Fibroblast of lung (primary cell): ENCODE measurements at regions not wholly inside any gene's neighbourhood (a gene's known extent, or its start where the extent isn't known, plus 50 kb on each side); places are given as distances from the start of the nearest gene placed in this dataset.
A peak's percentile ranks its signal among the peaks of the same experiment; 100 is the strongest.

ENCODE experiments used
- DNase-seq, 2 donors: peaks; one replicate each; pipeline versions ENCODE4 v3.0.0 to v3.0.0-alpha.2; 2010; ENCODE audit warnings: low read depth in 2 of 2
- H2AFZ ChIP-seq: 2 replicates; pipeline ENCODE4 v1.5.1; 2012; ENCODE audit warnings: low read length, control low read depth, inconsistent platforms
- H3K27ac ChIP-seq: 2 replicates; pipeline ENCODE4 v1.5.1; 2011; ENCODE audit warnings: low read length, control low read depth; ENCODE audit not compliant: insufficient read depth
- H3K27me3 ChIP-seq: 2 replicates; pipeline ENCODE4 v1.5.1; 2011; ENCODE audit warnings: mild to moderate bottlenecking, low read length; ENCODE audit not compliant: control insufficient read depth, insufficient read depth
- H3K36me3 ChIP-seq: 2 replicates; pipeline ENCODE4 v1.5.1; 2011; ENCODE audit warnings: low read length; ENCODE audit not compliant: control insufficient read depth, insufficient read depth
- H3K4me1 ChIP-seq: 2 replicates; pipeline ENCODE4 v1.5.1; 2011; ENCODE audit warnings: low read length; ENCODE audit not compliant: control insufficient read depth, insufficient read depth; ENCODE audit errors: extremely low read depth
- H3K4me2 ChIP-seq: 2 replicates; pipeline ENCODE4 v1.5.1; 2011; ENCODE audit warnings: low read length, control low read depth; ENCODE audit not compliant: insufficient read depth; ENCODE audit errors: extremely low read depth
- H3K4me3 ChIP-seq, 4 experiments: fragments of 200-600 bp in 1 of 4; sonication (generic) in 1 of 4; replicated peaks in 1 of 4; 2 replicates each; pipeline ENCODE4 v1.5.1; 2011 to 2016; ENCODE audit warnings: low read length in 4 of 4, low read depth in 3 of 4, mild to moderate bottlenecking in 3 of 4, control low read depth in 2 of 4, inconsistent platforms in 1 of 4, mixed read lengths in 1 of 4; ENCODE audit not compliant: insufficient read depth in 1 of 4; ENCODE audit errors: control extremely low read depth in 1 of 4
- H3K79me2 ChIP-seq: 2 replicates; pipeline ENCODE4 v1.5.1; 2012; ENCODE audit warnings: mild to moderate bottlenecking, low read length, inconsistent platforms; ENCODE audit not compliant: control insufficient read depth, insufficient read depth
- H3K9ac ChIP-seq: 2 replicates; pipeline ENCODE4 v1.5.1; 2011; ENCODE audit warnings: mild to moderate bottlenecking, low read length, control low read depth; ENCODE audit not compliant: insufficient read depth
- H3K9me3 ChIP-seq: 2 replicates; pipeline ENCODE4 v1.5.1; 2012; ENCODE audit warnings: low read depth, low read length; ENCODE audit not compliant: control insufficient read depth, insufficient read depth
- H4K20me1 ChIP-seq: 2 replicates; pipeline ENCODE4 v1.5.1; 2011; ENCODE audit warnings: low read length; ENCODE audit not compliant: control insufficient read depth, insufficient read depth; ENCODE audit errors: extremely low read depth
- CTCF ChIP-seq, 2 donors: IDR thresholded peaks in 1 of 2; conservative IDR thresholded peaks in 1 of 2; 1 replicate in 1 of 2; 2 replicates in 1 of 2; pipeline ENCODE4 v1.5.1; 2011 to 2012; ENCODE audit warnings: low read length in 2 of 2, control low read depth in 1 of 2, inconsistent platforms in 1 of 2, low read depth in 1 of 2, mild to moderate bottlenecking in 1 of 2
- EZH2 ChIP-seq: IDR thresholded peaks from 2 replicates; pipeline ENCODE4 v1.5.1; 2012; ENCODE audit warnings: low read length, control low read depth, mild to moderate bottlenecking; ENCODE audit errors: missing control alignments

DNA sequence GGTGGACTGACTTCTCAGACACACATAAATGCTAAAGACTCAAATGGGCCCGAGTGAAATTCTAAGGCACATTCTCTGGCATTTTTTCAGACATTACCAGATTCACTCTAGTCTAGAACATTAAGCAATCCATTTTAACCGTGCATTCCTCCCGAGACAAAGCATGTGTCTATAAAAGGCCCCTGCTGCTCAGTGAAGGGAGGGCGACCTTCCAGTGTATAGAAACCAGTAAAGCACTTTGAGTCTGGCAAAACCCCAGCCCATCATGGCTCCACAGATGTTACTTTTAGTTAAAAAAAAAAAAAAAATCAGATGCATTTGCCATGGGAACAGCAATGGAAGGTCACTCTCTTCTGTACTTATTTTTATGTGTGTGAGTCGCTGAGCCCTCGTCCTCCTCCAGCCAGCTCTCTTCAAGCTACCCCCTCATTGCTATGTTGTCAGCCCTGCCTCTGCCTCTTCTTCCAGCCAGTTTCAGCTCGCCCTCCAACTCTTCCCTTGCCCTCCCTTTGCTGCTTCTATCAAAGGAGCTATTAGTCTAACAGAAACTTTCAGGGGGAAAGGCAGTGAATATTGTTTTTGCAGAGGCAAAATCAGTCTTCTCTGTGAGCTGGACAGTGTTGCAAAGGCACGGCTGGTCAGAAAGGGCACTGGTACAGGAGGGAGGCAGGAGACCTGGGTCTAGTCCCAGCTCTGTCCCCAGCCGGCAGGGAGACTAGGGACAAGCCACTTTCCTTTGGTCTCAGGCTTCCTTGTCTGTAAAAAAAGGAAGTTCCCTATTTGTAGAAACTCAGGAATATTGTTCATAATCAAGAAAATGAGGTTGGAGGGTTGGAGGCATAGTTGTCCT is 644.2 kb downstream of the ZNF674 start:
- H3K79me2 ChIP-seq, result no peaks in the 10 kb centered on the region
- no peaks in the 10 kb centered on the region for H3K36me3 ChIP-seq
- H3K9ac ChIP-seq, result no peak overlapping the region
- no peak overlapping the region for H3K4me3 ChIP-seq
- H3K4me1 ChIP-seq, result no peaks in the 10 kb centered on the region
- peak; percentile 39 to 79 for DNase-seq
- no peak overlapping the region for H2AFZ ChIP-seq
- H3K27me3 ChIP-seq, result no peaks in the 10 kb centered on the region
- H3K4me2 ChIP-seq, result no peak overlapping the region
- no peaks in the 10 kb centered on the region for H4K20me1 ChIP-seq
- TF ChIP-seq CTCF (conservative IDR thresholded peaks at IDR 0.05 in 1 of 2, IDR thresholded peaks at IDR 0.05 in 1 of 2; ENCODE audit: low read depth in 1 of 2, low read length in 2 of 2) (no peak), EZH2 (no peak)
- no peaks in the 10 kb centered on the region for H3K9me3 ChIP-seq
- no peak overlapping the region for H3K27ac ChIP-seq

DNA sequence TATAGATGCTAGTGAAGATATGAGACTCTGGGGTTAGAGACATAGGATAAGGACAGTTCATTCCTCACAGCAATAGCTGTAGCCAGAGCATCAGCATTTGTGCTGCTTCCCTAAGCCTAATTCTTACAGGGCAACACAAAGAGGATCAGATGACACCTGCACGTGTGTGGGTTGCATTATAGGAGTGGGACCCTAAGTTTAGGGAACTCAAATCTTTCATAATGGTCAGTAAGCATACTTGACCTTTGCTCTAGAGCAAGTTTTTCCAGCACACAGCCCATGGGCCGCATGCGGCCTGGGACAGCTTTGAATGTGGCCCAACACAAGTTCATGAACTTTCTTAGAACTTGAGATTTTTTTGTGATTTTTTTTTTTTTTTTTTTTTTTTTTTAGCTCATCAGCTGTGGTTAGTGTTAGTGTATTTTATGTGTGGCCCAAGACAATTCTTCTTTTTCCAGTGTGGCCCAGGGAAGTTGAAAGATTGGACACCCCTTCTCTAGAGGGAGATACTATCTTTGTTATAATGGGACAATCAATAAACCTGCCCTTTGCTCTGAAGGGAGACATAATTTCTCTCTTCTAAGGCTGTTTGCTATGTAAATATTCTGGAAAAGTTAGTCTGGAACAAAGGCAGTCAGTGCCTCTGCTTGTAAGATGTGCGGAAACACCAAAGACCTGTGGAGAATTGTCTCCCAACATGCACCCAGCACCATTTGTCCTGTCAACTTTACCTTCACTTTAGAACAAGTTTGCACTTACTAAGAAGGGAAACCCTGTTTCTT is 650.2 kb downstream of the ZNF674 start:
- H3K27me3 ChIP-seq, result no peaks in the 10 kb centered on the region
- no peak overlapping the region for H3K4me2 ChIP-seq
- H3K9ac ChIP-seq, result no peak overlapping the region
- H3K9me3 ChIP-seq, result no peaks in the 10 kb centered on the region
- H3K4me3 ChIP-seq, result no peak overlapping the region
- no peaks in the 10 kb centered on the region for H3K79me2 ChIP-seq
- no peaks in the 10 kb centered on the region for H3K36me3 ChIP-seq
- no peaks in the 10 kb centered on the region for H3K4me1 ChIP-seq
- H3K27ac ChIP-seq, result no peak overlapping the region
- H2AFZ ChIP-seq, result no peak overlapping the region
- no peaks in the 10 kb centered on the region for H4K20me1 ChIP-seq
- DNase-seq, result no peak
- TF ChIP-seq EZH2 (no peak), CTCF (conservative IDR thresholded peaks at IDR 0.05 in 1 of 2, IDR thresholded peaks at IDR 0.05 in 1 of 2; ENCODE audit: low read depth in 1 of 2, low read length in 2 of 2) (no peak)

GRCh38 chrX:45889471-45889870 is 655.8 kb downstream of the ZNF674 start:
- Histone ChIP-seq H4K20me1 (no peaks in the 10 kb centered on the region), H3K27me3 (no peaks in the 10 kb centered on the region), H3K9me3 (no peaks in the 10 kb centered on the region), H3K27ac (no peak overlapping the region), H3K79me2 (no peaks in the 10 kb centered on the region), H2AFZ (no peak overlapping the region), H3K9ac (no peak overlapping the region), H3K4me2 (no peak overlapping the region), H3K4me1 (no peaks in the 10 kb centered on the region), H3K4me3 (no peak overlapping the region), H3K36me3 (no peaks in the 10 kb centered on the region)
- peak in 1 of 2 donors; percentile 69 for DNase-seq
- TF ChIP-seq CTCF (conservative IDR thresholded peaks at IDR 0.05 in 1 of 2, IDR thresholded peaks at IDR 0.05 in 1 of 2; ENCODE audit: low read depth in 1 of 2, low read length in 2 of 2), result no peak
- TF ChIP-seq EZH2, result no peak
